Memory B cell (primary cell): ENCODE measurements at regions not wholly inside any gene's neighbourhood (a gene's known extent, or its start where the extent isn't known, plus 50 kb on each side); places are given as distances from the start of the nearest gene placed in this dataset.

Experiments used
- ATAC-seq: fragments of 150-1000 bp; cut with Tn5 transposase; 2 replicates; pipeline ENCODE4 v1.10.0; 2021; ENCODE audit warnings: low read depth, mild to moderate bottlenecking, moderate library complexity
- DNase-seq, 2 donors: peaks; one replicate each; pipeline ENCODE4 v3.0.0; 2022; ENCODE audit warnings: low spot score in 2 of 2
- H3K27ac Mint-ChIP-seq: one replicate; pipeline ENCODE4 v1.8.0; 2022; ENCODE audit warnings: mild to moderate bottlenecking, moderate library complexity, mixed read lengths
- H3K27me3 Mint-ChIP-seq: one replicate; pipeline ENCODE4 v1.8.0; 2022; ENCODE audit warnings: mixed read lengths
- H3K36me3 Mint-ChIP-seq: one replicate; pipeline ENCODE4 v1.8.0; 2022; ENCODE audit warnings: mild to moderate bottlenecking, mixed read lengths
- H3K4me1 Mint-ChIP-seq: one replicate; pipeline ENCODE4 v1.8.0; 2022; ENCODE audit warnings: mixed read lengths
- H3K4me3 Mint-ChIP-seq: one replicate; pipeline ENCODE4 v1.8.0; 2022; ENCODE audit warnings: mild to moderate bottlenecking, moderate library complexity, mixed read lengths
- H3K9me3 Mint-ChIP-seq: one replicate; pipeline ENCODE4 v1.8.0; 2022; ENCODE audit warnings: mixed read lengths

DNA sequence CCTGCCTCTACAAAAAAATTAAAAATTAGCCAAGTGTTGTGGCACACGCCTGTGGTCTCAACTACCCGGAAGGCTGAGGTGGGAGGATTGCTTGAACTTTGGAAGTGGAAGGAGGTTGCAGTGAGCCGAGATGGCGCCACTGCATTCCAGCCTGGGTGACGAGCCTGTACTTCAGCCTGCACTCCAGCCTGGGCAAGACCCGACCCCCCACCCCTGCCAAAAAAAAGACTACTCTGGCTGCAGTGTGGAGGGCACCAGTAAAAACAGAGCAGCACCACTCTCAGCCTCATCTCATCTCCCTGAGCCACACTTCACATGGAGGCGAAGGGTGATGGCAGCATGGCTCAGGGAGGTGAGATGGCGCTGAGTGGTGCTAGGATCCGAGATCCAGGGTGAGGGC lies 50.3 kb upstream of the THY1 start:
- Mint-ChIP-seq H3K36me3 (no peaks in the 10 kb centered on the region), H3K4me3 (no peak overlapping the region), H3K27me3 (peaks cover 27% of the 10 kb centered on the region), H3K4me1 (no peaks in the 10 kb centered on the region), H3K9me3 (peaks cover under 1% of the 10 kb centered on the region), H3K27ac (no peak overlapping the region)
- DNase-seq (no peak), ATAC-seq (no peak)

DNA sequence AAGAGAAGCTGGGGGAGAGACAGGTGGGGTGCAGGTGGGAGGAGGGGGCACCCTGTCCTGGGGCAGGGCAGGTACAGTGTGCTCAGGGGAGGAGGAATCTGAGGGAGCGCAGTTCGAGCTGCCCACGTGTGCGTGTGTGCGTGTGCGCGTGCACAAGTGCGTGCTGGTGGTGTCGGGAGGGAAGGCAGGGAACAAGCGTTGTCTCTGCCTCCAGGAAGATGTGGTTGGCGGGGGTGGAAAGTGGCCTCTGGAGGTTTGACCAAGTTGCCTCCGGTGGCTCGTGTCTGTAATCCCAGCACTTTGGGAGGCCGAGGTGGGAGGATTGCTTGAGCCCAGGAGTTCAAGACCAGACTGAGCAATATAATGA lies 49.9 kb upstream of the THY1 start:
- peaks cover 3% of the 10 kb centered on the region for H3K9me3 Mint-ChIP-seq
- DNase-seq (no peak), ATAC-seq (no peak)
- peaks cover 28% of the 10 kb centered on the region for H3K27me3 Mint-ChIP-seq
- no peaks in the 10 kb centered on the region for H3K4me1 Mint-ChIP-seq
- H3K36me3 Mint-ChIP-seq, result no peaks in the 10 kb centered on the region
- no peak overlapping the region for H3K4me3 Mint-ChIP-seq
- no peak overlapping the region for H3K27ac Mint-ChIP-seq
